HFFc6 (cell line): ENCODE measurements at regions not wholly inside any gene's neighbourhood (a gene's known extent, or its start where the extent isn't known, plus 50 kb on each side); places are given as distances from the start of the nearest gene placed in this dataset.
"Not testable (repeated sequence)": the region's sequence is repeated elsewhere in the genome, so short reads cannot be mapped to it uniquely, and the experiment has no call there.

Experiments
- DNase-seq: peaks from one replicate; pipeline ENCODE4 v3.0.0-alpha.2; 2018
- H3K27ac Mint-ChIP-seq: 2 replicates; pipeline ENCODE4 v1.8.0; 2020; ENCODE audit warnings: mild to moderate bottlenecking, mixed read lengths
- H3K27me3 Mint-ChIP-seq: 2 replicates; pipeline ENCODE4 v1.8.0; 2021; ENCODE audit warnings: mild to moderate bottlenecking, moderate library complexity, mixed read lengths; ENCODE audit not compliant: insufficient read depth
- H3K36me3 Mint-ChIP-seq: 2 replicates; pipeline ENCODE4 v1.8.0; 2021; ENCODE audit warnings: low read depth, mixed read lengths
- H3K4me1 Mint-ChIP-seq: 2 replicates; pipeline ENCODE4 v1.8.0; 2020; ENCODE audit warnings: low read depth, mixed read lengths
- H3K4me3 Mint-ChIP-seq: 2 replicates; pipeline ENCODE4 v1.8.0; 2020; ENCODE audit warnings: mild to moderate bottlenecking, moderate library complexity, mixed read lengths
- H3K9me3 Mint-ChIP-seq: 2 replicates; pipeline ENCODE4 v1.8.0; 2020; ENCODE audit warnings: mild to moderate bottlenecking, mixed read lengths
- TF ChIP-seq, protein P1 (sequence below): fragments of 200-600 bp; sonication (generic); IDR thresholded peaks from 2 replicates; pipeline ENCODE4 v1.5.0; 2021; ENCODE audit warnings: antibody characterized with exemption, mild to moderate bottlenecking

DNA sequence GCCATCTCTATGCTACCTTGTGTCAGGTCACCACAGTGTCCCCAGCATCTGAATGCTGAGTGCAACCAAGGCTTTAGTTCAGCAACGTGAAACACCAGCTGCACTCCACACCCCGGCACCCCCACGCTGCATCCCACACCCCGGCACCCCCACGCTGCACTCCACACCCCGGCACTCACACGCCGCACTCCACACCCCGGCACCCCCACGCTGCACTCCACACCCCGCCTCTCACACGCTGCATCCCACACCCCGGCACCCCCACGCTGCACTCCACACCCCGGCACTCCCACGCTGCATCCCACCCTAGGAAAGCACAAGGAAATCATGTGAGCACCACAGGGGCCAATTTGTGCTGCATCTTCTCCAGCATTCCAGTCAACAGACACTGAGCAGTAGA, 199.8 kb upstream of the FRG1 start:
- TF ChIP-seq, protein P1, sequence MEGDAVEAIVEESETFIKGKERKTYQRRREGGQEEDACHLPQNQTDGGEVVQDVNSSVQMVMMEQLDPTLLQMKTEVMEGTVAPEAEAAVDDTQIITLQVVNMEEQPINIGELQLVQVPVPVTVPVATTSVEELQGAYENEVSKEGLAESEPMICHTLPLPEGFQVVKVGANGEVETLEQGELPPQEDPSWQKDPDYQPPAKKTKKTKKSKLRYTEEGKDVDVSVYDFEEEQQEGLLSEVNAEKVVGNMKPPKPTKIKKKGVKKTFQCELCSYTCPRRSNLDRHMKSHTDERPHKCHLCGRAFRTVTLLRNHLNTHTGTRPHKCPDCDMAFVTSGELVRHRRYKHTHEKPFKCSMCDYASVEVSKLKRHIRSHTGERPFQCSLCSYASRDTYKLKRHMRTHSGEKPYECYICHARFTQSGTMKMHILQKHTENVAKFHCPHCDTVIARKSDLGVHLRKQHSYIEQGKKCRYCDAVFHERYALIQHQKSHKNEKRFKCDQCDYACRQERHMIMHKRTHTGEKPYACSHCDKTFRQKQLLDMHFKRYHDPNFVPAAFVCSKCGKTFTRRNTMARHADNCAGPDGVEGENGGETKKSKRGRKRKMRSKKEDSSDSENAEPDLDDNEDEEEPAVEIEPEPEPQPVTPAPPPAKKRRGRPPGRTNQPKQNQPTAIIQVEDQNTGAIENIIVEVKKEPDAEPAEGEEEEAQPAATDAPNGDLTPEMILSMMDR: no peak
- no peak overlapping the region for H3K27ac Mint-ChIP-seq
- H3K4me1 Mint-ChIP-seq: no peaks in the 10 kb centered on the region
- no peak for DNase-seq
- no peaks in the 10 kb centered on the region for H3K27me3 Mint-ChIP-seq
- peaks cover 73% of the 10 kb centered on the region for H3K9me3 Mint-ChIP-seq
- peaks cover 4% of the 10 kb centered on the region; the same call in 1 of the 2 replicates for H3K36me3 Mint-ChIP-seq
- H3K4me3 Mint-ChIP-seq: no peak overlapping the region

DNA sequence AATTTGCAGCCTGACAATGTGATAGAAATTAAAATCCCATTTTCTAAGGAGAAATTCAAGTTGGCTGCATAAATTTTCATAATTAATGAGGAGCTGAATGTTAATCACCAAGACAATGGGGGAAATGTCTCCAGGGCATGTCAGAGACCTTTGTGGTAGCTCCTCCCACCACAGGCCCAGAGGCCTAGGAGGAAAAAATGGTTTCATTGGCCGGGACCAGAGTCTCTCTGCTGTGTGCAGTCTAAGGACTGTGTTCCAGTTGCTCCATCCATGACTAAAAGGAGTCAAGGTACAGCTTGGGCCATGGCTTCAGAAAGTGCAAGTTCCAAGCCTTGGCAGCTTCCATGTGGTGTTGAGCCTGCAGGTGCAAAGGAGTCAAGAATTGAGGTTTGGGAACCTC, 187.6 kb upstream of the FRG1 start:
- H3K4me1 Mint-ChIP-seq, H3K36me3 Mint-ChIP-seq, H3K27me3 Mint-ChIP-seq, DNase-seq, H3K4me3 Mint-ChIP-seq, H3K27ac Mint-ChIP-seq: not testable (repeated sequence)
- peaks cover 51% of the 10 kb centered on the region for H3K9me3 Mint-ChIP-seq

DNA sequence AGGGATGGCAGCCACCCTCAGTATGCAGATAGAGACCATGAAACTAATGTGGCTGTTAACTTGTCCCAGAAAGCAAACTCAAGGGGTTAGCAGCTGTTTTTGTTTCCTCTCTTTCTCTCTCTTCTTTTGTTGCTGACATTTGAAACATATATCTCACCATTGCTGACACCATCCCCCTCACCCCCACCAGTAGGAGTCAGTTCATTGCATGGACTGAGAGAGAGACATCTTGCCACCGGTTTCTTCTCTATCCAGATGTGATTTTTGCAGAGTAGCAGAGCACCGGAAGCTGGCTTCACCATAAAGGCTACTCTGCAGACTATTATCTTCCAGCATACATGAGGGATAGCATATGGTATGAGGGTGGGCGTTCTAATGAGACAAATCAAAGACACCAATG, 177.1 kb upstream of the FRG1 start:
- H3K27ac Mint-ChIP-seq: no peak overlapping the region
- TF ChIP-seq, protein P1: no peak
- no peak overlapping the region for H3K4me3 Mint-ChIP-seq
- 0 out of 2 replicates have a peak, but pooled peaks cover 5% of the 10 kb centered on the region for H3K36me3 Mint-ChIP-seq
- no peaks in the 10 kb centered on the region for H3K4me1 Mint-ChIP-seq
- peaks cover 3% of the 10 kb centered on the region for H3K27me3 Mint-ChIP-seq
- no peak for DNase-seq
- H3K9me3 Mint-ChIP-seq: peaks cover 59% of the 10 kb centered on the region

DNA sequence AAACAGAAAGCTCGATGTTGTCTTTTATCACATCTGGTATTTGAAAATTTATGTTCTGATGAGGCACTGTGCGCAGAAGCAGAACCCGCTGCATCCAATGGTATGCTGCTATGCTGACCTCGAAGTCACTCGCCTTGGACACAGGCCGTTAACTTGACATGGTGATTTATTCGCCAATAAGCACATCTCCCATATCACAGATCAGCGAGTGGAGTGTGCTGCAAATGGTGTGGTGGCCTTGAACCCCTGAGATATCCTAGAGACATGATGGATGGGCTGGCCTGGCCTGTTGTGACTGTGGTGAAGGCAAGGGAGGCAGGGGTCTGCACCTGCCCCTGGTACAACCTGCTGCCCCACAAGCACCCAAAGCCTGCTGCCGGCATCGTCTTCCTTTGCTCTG, 175.4 kb upstream of the FRG1 start:
- Mint-ChIP-seq H3K4me1 (no peaks in the 10 kb centered on the region), H3K4me3 (no peak overlapping the region), H3K27me3 (peaks cover 2% of the 10 kb centered on the region), H3K27ac (no peak overlapping the region), H3K36me3 (0 out of 2 replicates have a peak, but pooled peaks cover 5% of the 10 kb centered on the region), H3K9me3 (peaks cover 47% of the 10 kb centered on the region)
- TF ChIP-seq, protein P1: no peak
- DNase-seq: no peak

DNA sequence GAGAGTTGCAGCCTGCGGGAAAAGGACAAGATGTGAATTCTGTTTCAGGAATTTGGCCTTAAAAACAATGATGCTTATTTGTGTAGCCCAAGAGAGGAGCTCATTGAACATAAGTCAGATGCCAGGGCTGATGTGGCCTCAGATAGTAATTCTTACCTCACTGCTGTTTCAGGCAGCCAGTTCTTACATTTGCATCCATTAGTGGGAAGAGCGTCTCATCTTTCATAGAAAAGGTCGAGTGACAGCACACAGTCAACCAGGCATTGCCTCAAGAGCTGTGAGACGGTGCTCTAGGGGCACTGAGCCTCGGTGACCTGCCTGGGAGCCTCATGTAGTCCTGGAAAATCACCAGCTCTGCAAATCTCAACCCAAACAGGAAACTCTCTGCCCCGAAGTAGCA, 174.9 kb upstream of the FRG1 start:
- TF ChIP-seq, protein P1: no peak
- H3K4me3 Mint-ChIP-seq: no peak overlapping the region
- no peak overlapping the region for H3K27ac Mint-ChIP-seq
- no peak for DNase-seq
- H3K36me3 Mint-ChIP-seq: 0 out of 2 replicates have a peak, but pooled peaks cover 5% of the 10 kb centered on the region
- no peaks in the 10 kb centered on the region for H3K27me3 Mint-ChIP-seq
- H3K4me1 Mint-ChIP-seq: no peaks in the 10 kb centered on the region
- peaks cover 43% of the 10 kb centered on the region for H3K9me3 Mint-ChIP-seq

DNA sequence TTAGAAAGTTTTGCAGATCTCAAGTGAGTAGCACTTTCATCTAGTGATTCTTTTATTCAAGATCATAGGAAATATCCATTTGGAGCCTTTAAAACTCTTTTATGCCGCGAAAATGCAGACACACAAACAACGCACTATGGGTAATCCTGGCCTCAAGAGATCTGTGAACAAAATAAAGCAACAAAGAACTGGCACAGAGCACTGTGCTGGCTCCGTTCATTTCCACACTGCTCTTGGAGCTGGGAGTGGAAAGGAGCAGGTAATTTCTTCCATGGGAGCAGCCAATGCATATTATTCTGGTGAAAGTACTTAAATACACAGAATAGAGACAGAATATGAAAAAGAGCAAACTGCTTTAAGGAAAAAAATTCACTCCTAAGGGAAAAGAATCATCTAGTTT, 172.7 kb upstream of the FRG1 start:
- TF ChIP-seq, protein P1: no peak
- no peak overlapping the region for H3K27ac Mint-ChIP-seq
- H3K4me3 Mint-ChIP-seq: no peak overlapping the region
- 0 out of 2 replicates have a peak, but pooled peaks cover 5% of the 10 kb centered on the region for H3K36me3 Mint-ChIP-seq
- H3K27me3 Mint-ChIP-seq: no peaks in the 10 kb centered on the region
- DNase-seq: no peak
- H3K9me3 Mint-ChIP-seq: peaks cover 36% of the 10 kb centered on the region
- H3K4me1 Mint-ChIP-seq: no peaks in the 10 kb centered on the region
